SK-N-SH treated with all-trans-retinoic acid at 6 μM for 48 hours (cell line): ENCODE measurements at regions not wholly inside any gene's neighbourhood (a gene's known extent, or its start where the extent isn't known, plus 50 kb on each side); places are given as distances from the start of the nearest gene placed in this dataset.
"Not testable (repeated sequence)": the region's sequence is repeated elsewhere in the genome, so short reads cannot be mapped to it uniquely, and the experiment has no call there.

Experiments
- ATAC-seq: fragments of 200-7000 bp; cut with Tn5 transposase; 3 replicates; pipeline ENCODE4 v1.9.1; 2020; ENCODE audit warnings: mild to moderate bottlenecking, moderate library complexity
- ARNTL ChIP-seq: fragments of 450-650 bp; formaldehyde crosslinking; IDR thresholded peaks from 2 replicates; pipeline ENCODE4 v1.5.0; 2020; ENCODE audit warnings: low read depth, mild to moderate bottlenecking, moderate library complexity, borderline replicate concordance
- BACH2 ChIP-seq: fragments of 250-450 bp; sonication (Bioruptor Pico); IDR thresholded peaks from 2 replicates; pipeline ENCODE4 v1.9.0; 2021; ENCODE audit warnings: mild to moderate bottlenecking, borderline replicate concordance
- CREB5 ChIP-seq: fragments of 250-450 bp; sonication (Bioruptor Pico); IDR thresholded peaks from 2 replicates; pipeline ENCODE4 v1.5.1; 2020; ENCODE audit warnings: low read depth, mild to moderate bottlenecking, moderate library complexity
- CSDC2 ChIP-seq: fragments of 250-450 bp; sonication (Bioruptor Pico); IDR thresholded peaks from 2 replicates; pipeline ENCODE4 v1.5.0; 2020; ENCODE audit warnings: mild to moderate bottlenecking, moderate library complexity
- CSRNP3 ChIP-seq: fragments of 250-450 bp; sonication (Bioruptor Pico); IDR thresholded peaks from 2 replicates; pipeline ENCODE4 v1.5.1; 2021; ENCODE audit warnings: mild to moderate bottlenecking, moderate library complexity
- ESRRG ChIP-seq: fragments of 250-450 bp; sonication (Bioruptor Pico); IDR thresholded peaks from 2 replicates; pipeline ENCODE4 v1.6.1; 2021; ENCODE audit warnings: mild to moderate bottlenecking
- GLIS3 ChIP-seq: fragments of 250-450 bp; sonication (Bioruptor Pico); IDR thresholded peaks from 2 replicates; pipeline ENCODE4 v1.5.0; 2020; ENCODE audit warnings: mild to moderate bottlenecking, moderate library complexity
- ISL1 ChIP-seq: fragments of 250-450 bp; sonication (Bioruptor Pico); IDR thresholded peaks from 2 replicates; pipeline ENCODE4 v2.1.2; 2022; ENCODE audit warnings: mild to moderate bottlenecking, moderate library complexity
- OSR1 ChIP-seq: fragments of 250-450 bp; sonication (Bioruptor Pico); IDR thresholded peaks from 2 replicates; pipeline ENCODE4 v1.8.0; 2022; ENCODE audit warnings: moderate library complexity, mild to moderate bottlenecking, inconsistent platforms
- POU6F1 ChIP-seq: fragments of 250-450 bp; sonication (Bioruptor Pico); IDR thresholded peaks from 2 replicates; pipeline ENCODE4 v1.8.0; 2021; ENCODE audit warnings: low read depth, mild to moderate bottlenecking, moderate library complexity, borderline replicate concordance
- PPARA ChIP-seq: fragments of 250-450 bp; sonication (Bioruptor Pico); IDR thresholded peaks from 2 replicates; pipeline ENCODE4 v1.5.0; 2020; ENCODE audit warnings: mild to moderate bottlenecking, borderline replicate concordance
- RARB ChIP-seq: fragments of 250-450 bp; sonication (Bioruptor Pico); IDR thresholded peaks from 2 replicates; pipeline ENCODE4 v1.8.0; 2021; ENCODE audit warnings: mild to moderate bottlenecking, moderate library complexity
- SNAI2 ChIP-seq: fragments of 250-450 bp; sonication (Bioruptor Pico); IDR thresholded peaks from 2 replicates; pipeline ENCODE4 v1.5.0; 2020; ENCODE audit warnings: mild to moderate bottlenecking, moderate library complexity
- TCF4 ChIP-seq: fragments of 250-450 bp; sonication (Bioruptor Pico); IDR thresholded peaks from 2 replicates; pipeline ENCODE4 v1.8.0; 2021; ENCODE audit warnings: mild to moderate bottlenecking, moderate library complexity, borderline replicate concordance
- TOX ChIP-seq: fragments of 250-450 bp; sonication (Bioruptor Pico); IDR thresholded peaks from 2 replicates; pipeline ENCODE4 v1.8.0; 2021; ENCODE audit warnings: mild to moderate bottlenecking, moderate library complexity, borderline replicate concordance
- TSHZ2 ChIP-seq: fragments of 250-450 bp; sonication (Bioruptor Pico); IDR thresholded peaks from 2 replicates; pipeline ENCODE4 v1.5.0; 2020; ENCODE audit warnings: mild to moderate bottlenecking, moderate library complexity
- ZC3H10 ChIP-seq: fragments of 250-450 bp; sonication (Bioruptor Pico); IDR thresholded peaks from 2 replicates; pipeline ENCODE4 v1.5.1; 2021; ENCODE audit warnings: mild to moderate bottlenecking, moderate library complexity
- ZFP3 ChIP-seq: fragments of 250-450 bp; sonication (Bioruptor Pico); IDR thresholded peaks from 2 replicates; pipeline ENCODE4 v1.5.0; 2020; ENCODE audit warnings: mild to moderate bottlenecking, moderate library complexity
- ZFP30 ChIP-seq: fragments of 450-650 bp; formaldehyde crosslinking; IDR thresholded peaks from 2 replicates; pipeline ENCODE4 v1.5.0; 2022; ENCODE audit warnings: mild to moderate bottlenecking, moderate library complexity
- ZNF8 ChIP-seq: fragments of 450-650 bp; formaldehyde crosslinking; IDR thresholded peaks from 2 replicates; pipeline ENCODE4 v1.5.0; 2020; ENCODE audit warnings: mild to moderate bottlenecking, moderate library complexity

DNA sequence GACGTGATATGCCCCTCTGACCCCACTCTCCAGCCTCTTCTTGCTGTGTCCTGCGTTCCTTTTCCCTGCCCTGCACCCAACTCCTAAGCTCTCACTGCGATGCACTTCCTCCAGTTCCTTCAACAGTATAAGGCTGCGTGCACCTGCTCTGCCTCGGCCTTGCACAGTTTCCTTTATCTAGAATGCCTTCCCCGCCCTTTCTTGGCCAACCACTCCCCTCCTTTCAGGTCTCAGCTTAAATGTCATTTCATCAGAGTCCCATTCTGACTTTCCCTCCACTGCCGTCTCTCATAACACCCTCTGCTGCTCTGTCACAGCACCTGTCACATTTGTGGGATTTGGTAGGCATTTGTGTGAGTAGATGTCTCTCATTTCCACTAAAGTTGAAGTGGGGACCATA lies 58.4 kb upstream of the NEIL3 start:
- no peak for ATAC-seq
- TF ChIP-seq ISL1 (CRISPR knock-in tag) (no peak), CSRNP3 (no peak)

GRCh38 chr4:177255359-177255758 lies 54.3 kb upstream of the NEIL3 start:
- ATAC-seq: no peak
- TF ChIP-seq ZFP30: no peak
- TF ChIP-seq CREB5 (CRISPR knock-in tag): no peak
- no peak for TF ChIP-seq BACH2
- no peak for TF ChIP-seq PPARA (CRISPR knock-in tag)
- TF ChIP-seq TCF4 (CRISPR knock-in tag): no peak
- no peak for TF ChIP-seq ZFP3 (CRISPR knock-in tag)
- TF ChIP-seq CSDC2 (CRISPR knock-in tag): no peak
- TF ChIP-seq TSHZ2 (CRISPR knock-in tag): no peak
- TF ChIP-seq SNAI2 (CRISPR knock-in tag): no peak
- no peak for TF ChIP-seq ZNF8 (CRISPR knock-in tag)
- TF ChIP-seq RARB (CRISPR knock-in tag): no peak
- TF ChIP-seq ZC3H10 (CRISPR knock-in tag): no peak
- TF ChIP-seq TOX (CRISPR knock-in tag): no peak
- no peak for TF ChIP-seq ESRRG
- TF ChIP-seq OSR1: no peak
- no peak for TF ChIP-seq ARNTL (CRISPR knock-in tag)
- no peak for TF ChIP-seq ISL1 (CRISPR knock-in tag)

DNA sequence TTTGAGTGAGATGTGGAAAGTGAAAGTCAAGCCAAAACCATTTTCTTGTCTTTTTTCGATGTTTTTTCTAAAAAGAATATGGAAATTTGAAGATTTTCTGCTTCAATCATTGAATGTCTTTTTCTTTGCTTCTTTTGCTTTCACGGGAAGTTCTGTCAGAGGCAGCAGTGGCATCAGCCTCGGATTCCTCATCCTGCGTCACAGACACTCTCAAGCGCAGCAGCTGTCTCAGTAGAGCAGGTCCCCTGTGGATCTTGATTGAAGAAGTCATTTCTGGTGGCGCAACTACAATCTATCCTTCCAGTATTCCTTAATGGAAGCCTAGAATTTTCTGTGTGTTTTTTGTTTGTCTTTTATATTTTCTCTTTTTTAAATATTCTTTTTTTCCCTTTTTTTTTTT lies 52.7 kb upstream of the NEIL3 start:
- TF ChIP-seq POU6F1 (CRISPR knock-in tag) (no peak), GLIS3 (no peak), ISL1 (CRISPR knock-in tag) (no peak), ESRRG (no peak), ZFP3 (CRISPR knock-in tag) (no peak), CSDC2 (CRISPR knock-in tag) (no peak), CREB5 (CRISPR knock-in tag) (no peak)
- ATAC-seq: no peak

DNA sequence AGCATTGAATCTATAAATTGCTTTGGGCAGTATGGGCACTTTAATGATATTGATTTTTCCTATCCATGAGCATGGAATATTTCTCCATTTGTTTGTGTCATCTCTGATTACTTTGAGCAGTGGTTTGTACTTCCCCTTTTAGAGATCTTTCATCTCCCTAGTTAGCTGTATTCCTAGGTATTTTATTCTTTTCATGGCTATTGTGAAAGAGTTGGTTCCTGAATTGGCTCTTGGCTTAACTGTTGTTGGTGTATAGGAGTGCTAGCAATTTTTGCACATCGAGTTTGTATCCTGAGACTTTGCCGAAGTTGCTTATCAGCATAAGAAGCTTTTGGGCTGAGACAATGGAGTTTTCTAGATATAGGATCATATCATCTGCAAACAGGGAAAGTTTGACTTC lies 50.2 kb upstream of the NEIL3 start:
- not testable (repeated sequence) for ATAC-seq
